ENCODE measurements at regions not wholly inside any gene's neighbourhood (a gene's known extent, or its start where the extent isn't known, plus 50 kb on each side); places are given as distances from the start of the nearest gene placed in this dataset.

DNA sequence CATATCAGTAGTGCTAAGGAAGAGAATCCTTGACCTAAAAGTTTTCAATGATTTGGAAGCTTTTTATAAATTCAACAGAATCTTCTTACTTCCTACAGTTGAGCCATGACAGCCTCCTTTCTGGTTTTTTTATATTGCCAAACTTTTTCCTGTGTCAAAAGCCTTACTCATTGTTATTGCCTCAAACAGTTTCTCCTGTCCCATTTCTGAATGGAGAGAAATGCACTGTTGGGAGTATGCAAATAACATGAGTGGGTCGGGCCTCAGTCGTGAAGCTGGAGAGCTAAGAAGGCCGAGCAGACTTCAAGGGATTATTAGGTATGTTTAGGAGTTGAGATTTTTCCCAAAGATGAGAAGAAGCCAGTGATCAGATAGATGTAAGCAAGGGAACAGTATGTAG, 766.4 kb upstream of the KLHL1 start:
- H3K79me1 ChIP-seq (ENCODE audit: insufficient read depth, low read depth, low read length, poor library complexity, severe bottlenecking), result no peaks in the 10 kb centered on the region
- H3K9me3 ChIP-seq (ENCODE audit: control insufficient read depth, low read depth, low read length), result no peaks in the 10 kb centered on the region
- no peak overlapping the region for H3K9ac ChIP-seq (ENCODE audit: extremely low read depth, insufficient read length, low read length)
- H3K18ac ChIP-seq (ENCODE audit: insufficient read length, low read depth, low read length), result no peak overlapping the region
- no peak overlapping the region for H3K27ac ChIP-seq (ENCODE audit: insufficient read length, low read depth, low read length)
- Mint-ChIP-seq H3K4me1 (no peaks in the 10 kb centered on the region), H3K27me3 (ENCODE audit: low read depth) (no peaks in the 10 kb centered on the region), H3K27ac (no peak overlapping the region), H3K4me3 (no peak overlapping the region), H3K36me3 (ENCODE audit: insufficient read depth in 1 of 3, low read depth in 3 of 3) (peaks cover 0 to 2% (median 0%) of the 10 kb centered on the region in 3 experiments; a peak in 2 of 7 replicates), H3K9me3 (peaks cover 0 to 2% of the 10 kb centered on the region in 2 experiments; a peak in 1 of 5 replicates)
- no peak overlapping the region for H2BK120ac ChIP-seq (ENCODE audit: low read depth, low read length, poor library complexity, severe bottlenecking)
- no peak overlapping the region for H4K8ac ChIP-seq (replicated peaks; ENCODE audit: insufficient read length, low read depth, low read length)
- TF ChIP-seq, protein P1, sequence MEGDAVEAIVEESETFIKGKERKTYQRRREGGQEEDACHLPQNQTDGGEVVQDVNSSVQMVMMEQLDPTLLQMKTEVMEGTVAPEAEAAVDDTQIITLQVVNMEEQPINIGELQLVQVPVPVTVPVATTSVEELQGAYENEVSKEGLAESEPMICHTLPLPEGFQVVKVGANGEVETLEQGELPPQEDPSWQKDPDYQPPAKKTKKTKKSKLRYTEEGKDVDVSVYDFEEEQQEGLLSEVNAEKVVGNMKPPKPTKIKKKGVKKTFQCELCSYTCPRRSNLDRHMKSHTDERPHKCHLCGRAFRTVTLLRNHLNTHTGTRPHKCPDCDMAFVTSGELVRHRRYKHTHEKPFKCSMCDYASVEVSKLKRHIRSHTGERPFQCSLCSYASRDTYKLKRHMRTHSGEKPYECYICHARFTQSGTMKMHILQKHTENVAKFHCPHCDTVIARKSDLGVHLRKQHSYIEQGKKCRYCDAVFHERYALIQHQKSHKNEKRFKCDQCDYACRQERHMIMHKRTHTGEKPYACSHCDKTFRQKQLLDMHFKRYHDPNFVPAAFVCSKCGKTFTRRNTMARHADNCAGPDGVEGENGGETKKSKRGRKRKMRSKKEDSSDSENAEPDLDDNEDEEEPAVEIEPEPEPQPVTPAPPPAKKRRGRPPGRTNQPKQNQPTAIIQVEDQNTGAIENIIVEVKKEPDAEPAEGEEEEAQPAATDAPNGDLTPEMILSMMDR (conservative IDR thresholded peaks at IDR 0.05), result no peak
- H3K27me3 ChIP-seq (ENCODE audit: insufficient read depth, low read length), result no peaks in the 10 kb centered on the region
- no peak overlapping the region for H2BK20ac ChIP-seq (ENCODE audit: low read depth, low read length, poor library complexity, severe bottlenecking)
- H2BK5ac ChIP-seq (ENCODE audit: insufficient read length, low read length), result no peak overlapping the region
- DNase-seq, result no peak
- H3K4ac ChIP-seq (ENCODE audit: low read depth, low read length), result no peak overlapping the region
- H3K23me2 ChIP-seq (ENCODE audit: insufficient read length, low read depth, low read length, poor library complexity, severe bottlenecking), result no peaks in the 10 kb centered on the region
- no peak overlapping the region for H3K23ac ChIP-seq (ENCODE audit: insufficient read length, low read depth, low read length)
- no peaks in the 10 kb centered on the region for H3K4me1 ChIP-seq (ENCODE audit: insufficient read depth, low read length)
- no peaks in the 10 kb centered on the region for H4K20me1 ChIP-seq (ENCODE audit: control insufficient read depth, insufficient read depth, insufficient read length)
- no peak overlapping the region for H2BK15ac ChIP-seq (ENCODE audit: low read depth, low read length)
- no peak overlapping the region for H3K56ac ChIP-seq (ENCODE audit: insufficient read length, low read depth, low read length)
- no CpG with 5 or more reads among the region's 3 CpGs for WGBS (ENCODE audit: extremely low coverage, insufficient read length, low lambda C conversion rate)
- no peak overlapping the region for H4K91ac ChIP-seq (ENCODE audit: insufficient read length, low read depth, low read length)
- H2BK12ac ChIP-seq (ENCODE audit: insufficient read length, low read depth, low read length), result no peak overlapping the region
- H2AK5ac ChIP-seq (ENCODE audit: insufficient read length, low read length), result no peak overlapping the region
- no peak overlapping the region for H3K14ac ChIP-seq (ENCODE audit: insufficient read depth, low read length)
- H2AFZ ChIP-seq (ENCODE audit: low read length), result no peak overlapping the region
- H3K79me2 ChIP-seq (ENCODE audit: insufficient read depth, low read length), result no peaks in the 10 kb centered on the region
- H4K5ac ChIP-seq (ENCODE audit: insufficient read length, low read depth, low read length), result no peak overlapping the region
- no peak overlapping the region for H3T11ph ChIP-seq (ENCODE audit: low read length)
- H3K4me2 ChIP-seq (ENCODE audit: insufficient read depth, insufficient read length, low read length), result no peak overlapping the region
